HG02938 (cell line): ENCODE measurements at regions not wholly inside any gene's neighbourhood (a gene's known extent, or its start where the extent isn't known, plus 50 kb on each side); places are given as distances from the start of the nearest gene placed in this dataset.

Experiments
- ATAC-seq: cut with Tn5 transposase; IDR thresholded peaks from one replicate; pipeline ENCODE4 v1.9.1; 2021; ENCODE audit warnings: mild to moderate bottlenecking, moderate library complexity; ENCODE audit not compliant: unreplicated experiment

GRCh38 chr17:22409160-22409751, 716.9 kb downstream of the KCNJ18 start:
- no peak for ATAC-seq

- ATAC-seq = no peak
Measured at GRCh38 chr17:22410136-22410535, 717.8 kb downstream of the KCNJ18 start.

- ATAC-seq = no peak
Measured at GRCh38 chr17:22411185-22411784, 719.0 kb downstream of the KCNJ18 start.

- ATAC-seq = no peak
Measured at GRCh38 chr17:22435231-22435974, 743.1 kb downstream of the KCNJ18 start.

- no peak for ATAC-seq
Measured at GRCh38 chr17:22441776-22442175, 749.5 kb downstream of the KCNJ18 start.

GRCh38 chr17:22443061-22443460, 750.7 kb downstream of the KCNJ18 start:
- no peak for ATAC-seq

- no peak for ATAC-seq
Measured at GRCh38 chr17:22453181-22453580, 760.9 kb downstream of the KCNJ18 start.

GRCh38 chr17:22454070-22454999, 762.0 kb downstream of the KCNJ18 start:
- no peak for ATAC-seq

GRCh38 chr17:22459331-22459952, 767.1 kb downstream of the KCNJ18 start:
- no peak for ATAC-seq

GRCh38 chr17:22459953-22460350, 767.6 kb downstream of the KCNJ18 start:
- no peak for ATAC-seq

GRCh38 chr17:22460461-22461063, 768.2 kb downstream of the KCNJ18 start:
- ATAC-seq = no peak

- ATAC-seq = no peak
Measured at GRCh38 chr17:22461460-22462145, 769.3 kb downstream of the KCNJ18 start.

GRCh38 chr17:22462461-22462860, 770.1 kb downstream of the KCNJ18 start:
- no peak for ATAC-seq

GRCh38 chr17:22463110-22463850, 771.0 kb downstream of the KCNJ18 start:
- ATAC-seq = no peak

GRCh38 chr17:22464041-22464440, 771.7 kb downstream of the KCNJ18 start:
- ATAC-seq = no peak

GRCh38 chr17:22467720-22468119, 775.4 kb downstream of the KCNJ18 start:
- no peak for ATAC-seq

GRCh38 chr17:22469101-22469880, 777.0 kb downstream of the KCNJ18 start:
- no peak for ATAC-seq

- ATAC-seq = no peak
Measured at GRCh38 chr17:22469941-22470340, 777.6 kb downstream of the KCNJ18 start.
